C4-2B (cell line): ENCODE measurements at regions not wholly inside any gene's neighbourhood (a gene's known extent, or its start where the extent isn't known, plus 50 kb on each side); places are given as distances from the start of the nearest gene placed in this dataset.

Experiments
- ZFX ChIP-seq: fragments of 450-650 bp; IDR thresholded peaks from 2 replicates; pipeline ENCODE4 v1.6.1; 2017
- TF ChIP-seq, protein P1 (sequence below): fragments of 450-650 bp; conservative IDR thresholded peaks from 2 replicates; pipeline ENCODE4 v1.5.1; 2017; ENCODE audit warnings: mild to moderate bottlenecking

DNA sequence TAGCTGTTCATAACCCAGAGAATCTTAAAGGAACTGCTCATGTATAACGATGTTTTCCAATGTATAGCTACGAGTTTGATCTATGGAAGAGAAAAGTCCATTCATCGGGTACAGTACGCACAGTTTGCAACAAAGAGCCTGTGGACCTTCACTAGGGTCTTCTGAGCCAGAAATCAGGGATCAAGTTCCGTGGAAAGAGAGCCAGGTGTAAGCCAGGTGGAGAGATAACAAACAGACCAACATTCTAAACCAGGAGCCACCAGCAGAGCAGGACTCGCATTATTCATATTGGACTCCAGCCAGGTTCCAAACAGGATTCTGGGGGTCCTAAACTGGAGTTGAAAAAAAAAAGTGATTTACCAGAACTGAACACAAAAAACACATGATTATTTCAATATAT lies 505.4 kb upstream of the C16orf82 start:
- TF ChIP-seq, protein P1, sequence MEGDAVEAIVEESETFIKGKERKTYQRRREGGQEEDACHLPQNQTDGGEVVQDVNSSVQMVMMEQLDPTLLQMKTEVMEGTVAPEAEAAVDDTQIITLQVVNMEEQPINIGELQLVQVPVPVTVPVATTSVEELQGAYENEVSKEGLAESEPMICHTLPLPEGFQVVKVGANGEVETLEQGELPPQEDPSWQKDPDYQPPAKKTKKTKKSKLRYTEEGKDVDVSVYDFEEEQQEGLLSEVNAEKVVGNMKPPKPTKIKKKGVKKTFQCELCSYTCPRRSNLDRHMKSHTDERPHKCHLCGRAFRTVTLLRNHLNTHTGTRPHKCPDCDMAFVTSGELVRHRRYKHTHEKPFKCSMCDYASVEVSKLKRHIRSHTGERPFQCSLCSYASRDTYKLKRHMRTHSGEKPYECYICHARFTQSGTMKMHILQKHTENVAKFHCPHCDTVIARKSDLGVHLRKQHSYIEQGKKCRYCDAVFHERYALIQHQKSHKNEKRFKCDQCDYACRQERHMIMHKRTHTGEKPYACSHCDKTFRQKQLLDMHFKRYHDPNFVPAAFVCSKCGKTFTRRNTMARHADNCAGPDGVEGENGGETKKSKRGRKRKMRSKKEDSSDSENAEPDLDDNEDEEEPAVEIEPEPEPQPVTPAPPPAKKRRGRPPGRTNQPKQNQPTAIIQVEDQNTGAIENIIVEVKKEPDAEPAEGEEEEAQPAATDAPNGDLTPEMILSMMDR = no peak
- TF ChIP-seq ZFX = no peak
